SK-N-SH (cell line): ENCODE measurements at regions not wholly inside any gene's neighbourhood (a gene's known extent, or its start where the extent isn't known, plus 50 kb on each side); places are given as distances from the start of the nearest gene placed in this dataset.

Source experiments
- CTCF ChIA-PET: fragments of 300-600, 350-600 bp; formaldehyde crosslinking; extraction: SDS; loops from one replicate; lab custom pipeline; 2021; lab: Yijun Ruan, JAX
- POLR2A ChIA-PET: fragments of 350-600 bp; sonication (Branson Sonifier 250); formaldehyde crosslinking; extraction: SDS; loops from one replicate; lab custom pipeline; 2020; ENCODE audit warnings: antibody characterized with exemption, inconsistent platforms; lab: Yijun Ruan, JAX
- DNase-seq: peaks from one replicate; pipeline ENCODE4 v3.0.0; 2012
- H2AFZ ChIP-seq: fragments of 200-600 bp; sonication (generic); 2 replicates; pipeline ENCODE4 v1.8.1; 2016; ENCODE audit warnings: antibody characterized with exemption, mild to moderate bottlenecking, low read depth
- H3F3A ChIP-seq: fragments of 200-600 bp; sonication (generic); replicated peaks from 2 replicates; pipeline ENCODE3; 2016; ENCODE audit warnings: antibody characterized with exemption, mild to moderate bottlenecking; ENCODE audit not compliant: insufficient read depth
- H3K27ac ChIP-seq, 2 experiments: fragments of 200-500 bp in 1 of 2; fragments of 200-600 bp in 1 of 2; sonication (Bioruptor generic) in 1 of 2; sonication (generic), shearing (Covaris generic) in 1 of 2; 2 replicates each; pipeline versions ENCODE4 v1.5.1 to v1.6.1; 2014 to 2016; ENCODE audit warnings: low read depth in 2 of 2, inconsistent platforms in 1 of 2, low read length in 1 of 2, mild to moderate bottlenecking in 1 of 2, mixed read lengths in 1 of 2
- H3K27me3 ChIP-seq: fragments of 200-600 bp; sonication (generic), shearing (Covaris generic); 2 replicates; pipeline ENCODE4 v1.6.1; 2016; ENCODE audit warnings: mixed run types; ENCODE audit not compliant: insufficient read depth
- H3K36me3 ChIP-seq, 2 experiments: fragments of 200-500 bp in 1 of 2; fragments of 200-600 bp in 1 of 2; sonication (Bioruptor generic) in 1 of 2; sonication (generic) in 1 of 2; replicated peaks in 1 of 2; 2 replicates each; pipeline versions ENCODE3 to v1.5.1; 2014 to 2016; ENCODE audit warnings: low read length in 1 of 2, mild to moderate bottlenecking in 1 of 2; ENCODE audit not compliant: insufficient read depth in 2 of 2, control insufficient read depth in 1 of 2
- H3K4me1 ChIP-seq, 2 experiments: fragments of 200-500 bp in 1 of 2; fragments of 200-600 bp in 1 of 2; sonication (Bioruptor generic) in 1 of 2; sonication (generic), shearing (Covaris generic) in 1 of 2; 2 replicates each; pipeline versions ENCODE4 v1.5.1 to v1.6.1; 2014 to 2016; ENCODE audit warnings: low read depth in 1 of 2, low read length in 1 of 2, mixed run types in 1 of 2; ENCODE audit not compliant: insufficient read depth in 2 of 2, control insufficient read depth in 1 of 2
- H3K4me2 ChIP-seq: fragments of 200-600 bp; sonication (generic), shearing (Covaris generic); 2 replicates; pipeline ENCODE4 v1.6.1; 2017; ENCODE audit warnings: mixed run types
- H3K4me3 ChIP-seq, 2 experiments: fragments of 200-500 bp in 1 of 2; fragments of 200-600 bp in 1 of 2; sonication (Bioruptor generic) in 1 of 2; sonication (generic), shearing (Covaris generic) in 1 of 2; 2 replicates each; pipeline versions ENCODE4 v1.5.1 to v1.8.1; 2014 to 2016; ENCODE audit warnings: low read depth in 2 of 2, inconsistent platforms in 1 of 2, low read length in 1 of 2, mild to moderate bottlenecking in 1 of 2, mixed read lengths in 1 of 2, moderate library complexity in 1 of 2
- H3K79me2 ChIP-seq: fragments of 200-600 bp; sonication (generic); 2 replicates; pipeline ENCODE4 v1.8.1; 2017; ENCODE audit warnings: mild to moderate bottlenecking; ENCODE audit not compliant: insufficient read depth
- H3K9ac ChIP-seq: fragments of 200-600 bp; sonication (generic); 2 replicates; pipeline ENCODE4 v1.6.1; 2017; ENCODE audit warnings: mixed run types
- H3K9me2 ChIP-seq: fragments of 200-600 bp; sonication (generic); 2 replicates; pipeline ENCODE4 v1.6.1; 2017; ENCODE audit warnings: mixed run types
- H3K9me3 ChIP-seq: fragments of 200-600 bp; sonication (generic); 2 replicates; pipeline ENCODE4 v1.6.1; 2017; ENCODE audit warnings: mixed run types, mild to moderate bottlenecking, moderate library complexity
- H4K20me1 ChIP-seq: fragments of 200-600 bp; sonication (generic); 2 replicates; pipeline ENCODE4 v1.6.1; 2017; ENCODE audit warnings: mild to moderate bottlenecking, mixed run types; ENCODE audit not compliant: insufficient read depth
- CHD2 ChIP-seq: fragments of 150-350 bp; IDR thresholded peaks from 2 replicates; pipeline ENCODE4 v1.6.1; 2018; ENCODE audit warnings: low read length; ENCODE audit not compliant: partially characterized antibody
- EP300 ChIP-seq, 2 experiments: IDR thresholded peaks; 2 replicates each; pipeline versions ENCODE4 v1.4.0 to v1.6.1; 2012; ENCODE audit warnings: borderline replicate concordance in 1 of 2, low read depth in 1 of 2, low read length in 1 of 2
- EZH2phosphoT487 ChIP-seq: fragments of 200-600 bp; sonication (generic); IDR thresholded peaks from 2 replicates; pipeline ENCODE4 v1.6.1; 2017; ENCODE audit warnings: low read depth, mixed run types, mild to moderate bottlenecking, antibody characterized with exemption, moderate library complexity, borderline replicate concordance
- FOSL2 ChIP-seq: IDR thresholded peaks from 2 replicates; pipeline ENCODE4 v1.4.0; 2012; ENCODE audit warnings: low read depth, mild to moderate bottlenecking, moderate library complexity, borderline replicate concordance
- GABPA ChIP-seq: IDR thresholded peaks from 2 replicates; pipeline ENCODE4 v1.4.0; 2012; ENCODE audit warnings: low read depth, mild to moderate bottlenecking
- JUND ChIP-seq: IDR thresholded peaks from 2 replicates; pipeline ENCODE4 v1.4.0; 2012
- MEF2A ChIP-seq: IDR thresholded peaks from 2 replicates; pipeline ENCODE4 v1.4.0; 2012; ENCODE audit warnings: low read depth, borderline replicate concordance
- RAD21 ChIP-seq: IDR thresholded peaks from 2 replicates; pipeline ENCODE4 v1.6.1; 2012; ENCODE audit warnings: mild to moderate bottlenecking, low read length
- RCOR1 ChIP-seq: fragments of 150-350 bp; IDR thresholded peaks from 2 replicates; pipeline ENCODE4 v1.6.1; 2017; ENCODE audit warnings: antibody characterized with exemption, low read length
- RFX5 ChIP-seq: IDR thresholded peaks from 2 replicates; pipeline ENCODE4 v1.6.1; 2012; ENCODE audit warnings: mild to moderate bottlenecking, improper control_type of control experiment, low read length
- SIN3A ChIP-seq: IDR thresholded peaks from 2 replicates; pipeline ENCODE4 v1.6.1; 2012; ENCODE audit warnings: low read depth, mild to moderate bottlenecking, low read length, moderate library complexity, borderline replicate concordance
- TAF1 ChIP-seq: IDR thresholded peaks from 2 replicates; pipeline ENCODE4 v1.6.1; 2012; ENCODE audit warnings: low read depth, mild to moderate bottlenecking, low read length, moderate library complexity, borderline replicate concordance
- TEAD4 ChIP-seq: IDR thresholded peaks from 2 replicates; pipeline ENCODE4 v1.4.0; 2012; ENCODE audit warnings: mild to moderate bottlenecking, borderline replicate concordance; ENCODE audit not compliant: insufficient read depth
- WGBS: methylation state at CpG from one replicate; pipeline ENCODE4 v1.1.6; 2017; ENCODE audit warnings: low lambda C conversion rate; 5-methylcytosine and 5-hydroxymethylcytosine counted together
- TF ChIP-seq, protein P1 (sequence below): fragments of 200-600 bp; sonication (generic); IDR thresholded peaks from 2 replicates; pipeline ENCODE4 v1.6.1; 2017; ENCODE audit warnings: antibody characterized with exemption, mild to moderate bottlenecking, moderate library complexity
- TF ChIP-seq, protein P2 (sequence below): fragments of 150-350 bp; IDR thresholded peaks from 2 replicates; pipeline ENCODE4 v1.6.1; 2017; ENCODE audit warnings: antibody characterized with exemption, low read length, low read depth, borderline replicate concordance

- TF ChIP-seq, protein P1, sequence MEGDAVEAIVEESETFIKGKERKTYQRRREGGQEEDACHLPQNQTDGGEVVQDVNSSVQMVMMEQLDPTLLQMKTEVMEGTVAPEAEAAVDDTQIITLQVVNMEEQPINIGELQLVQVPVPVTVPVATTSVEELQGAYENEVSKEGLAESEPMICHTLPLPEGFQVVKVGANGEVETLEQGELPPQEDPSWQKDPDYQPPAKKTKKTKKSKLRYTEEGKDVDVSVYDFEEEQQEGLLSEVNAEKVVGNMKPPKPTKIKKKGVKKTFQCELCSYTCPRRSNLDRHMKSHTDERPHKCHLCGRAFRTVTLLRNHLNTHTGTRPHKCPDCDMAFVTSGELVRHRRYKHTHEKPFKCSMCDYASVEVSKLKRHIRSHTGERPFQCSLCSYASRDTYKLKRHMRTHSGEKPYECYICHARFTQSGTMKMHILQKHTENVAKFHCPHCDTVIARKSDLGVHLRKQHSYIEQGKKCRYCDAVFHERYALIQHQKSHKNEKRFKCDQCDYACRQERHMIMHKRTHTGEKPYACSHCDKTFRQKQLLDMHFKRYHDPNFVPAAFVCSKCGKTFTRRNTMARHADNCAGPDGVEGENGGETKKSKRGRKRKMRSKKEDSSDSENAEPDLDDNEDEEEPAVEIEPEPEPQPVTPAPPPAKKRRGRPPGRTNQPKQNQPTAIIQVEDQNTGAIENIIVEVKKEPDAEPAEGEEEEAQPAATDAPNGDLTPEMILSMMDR: no peak
- TF ChIP-seq EZH2phosphoT487: no peak
- no peak for TF ChIP-seq GABPA
- no peak for TF ChIP-seq JUND
- TF ChIP-seq RCOR1: no peak
- TF ChIP-seq FOSL2: no peak
- TF ChIP-seq TAF1: no peak
- TF ChIP-seq SIN3A: no peak
Observed at GRCh38 chr18:24535527-24536295, 75.3 kb downstream of the HRH4 start (continued).

GRCh38 chr18:24536326-24536725, 75.9 kb downstream of the HRH4 start:
- CTCF ChIA-PET: interaction anchor here (1.6 to 13.2 kb wide), 2 partner anchors 8 to 191 kb away, joined by 4 to 125 read pairs; no protein-coding TSS in a partner anchor
- peaks cover 0 to 12% of the 10 kb centered on the region in 2 experiments; a peak in 2 of 4 replicates for H3K4me1 ChIP-seq
- H4K20me1 ChIP-seq: no peaks in the 10 kb centered on the region
- no peaks in the 10 kb centered on the region for H3K36me3 ChIP-seq
- no peaks in the 10 kb centered on the region for H3F3A ChIP-seq
- no peak for DNase-seq
- H3K9me2 ChIP-seq: no peaks in the 10 kb centered on the region
- WGBS: 31% methylated on average over 4 of the region's 4 CpGs
- POLR2A ChIA-PET: no interaction called here
- no peaks in the 10 kb centered on the region for H3K9me3 ChIP-seq
- TF ChIP-seq RCOR1 (no peak), GABPA (no peak), CHD2 (no peak), EZH2phosphoT487 (no peak), MEF2A (no peak), FOSL2 (no peak), RAD21 (no peak), EP300 (IDR thresholded peaks at IDR 0.05; ENCODE audit: borderline replicate concordance in 1 of 2, low read depth in 1 of 2, low read length in 1 of 2) (no peak), TEAD4 (no peak), RFX5 (no peak)
- TF ChIP-seq, protein P2, sequence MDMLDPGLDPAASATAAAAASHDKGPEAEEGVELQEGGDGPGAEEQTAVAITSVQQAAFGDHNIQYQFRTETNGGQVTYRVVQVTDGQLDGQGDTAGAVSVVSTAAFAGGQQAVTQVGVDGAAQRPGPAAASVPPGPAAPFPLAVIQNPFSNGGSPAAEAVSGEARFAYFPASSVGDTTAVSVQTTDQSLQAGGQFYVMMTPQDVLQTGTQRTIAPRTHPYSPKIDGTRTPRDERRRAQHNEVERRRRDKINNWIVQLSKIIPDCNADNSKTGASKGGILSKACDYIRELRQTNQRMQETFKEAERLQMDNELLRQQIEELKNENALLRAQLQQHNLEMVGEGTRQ: no peak
- no peaks in the 10 kb centered on the region; the same call in 1 of the 2 replicates for H3K27me3 ChIP-seq
- no peak overlapping the region for H2AFZ ChIP-seq
- no peak overlapping the region for H3K27ac ChIP-seq
- H3K4me2 ChIP-seq: no peak overlapping the region
- H3K9ac ChIP-seq: no peak overlapping the region
- no peaks in the 10 kb centered on the region for H3K79me2 ChIP-seq
- no peak overlapping the region for H3K4me3 ChIP-seq
